Lower lobe of right lung (tissue), 2 donors: ENCODE measurements at regions not wholly inside any gene's neighbourhood (a gene's known extent, or its start where the extent isn't known, plus 50 kb on each side); places are given as distances from the start of the nearest gene placed in this dataset.

Source experiments
- ATAC-seq, 2 donors: fragments of 200-7000 bp; cut with Tn5 transposase; one replicate each; pipeline ENCODE4 v1.9.1; 2020 to 2022; ENCODE audit warnings: mild to moderate bottlenecking in 2 of 2, moderate library complexity in 2 of 2
- DNase-seq: peaks from one replicate; pipeline ENCODE4 v3.0.0-alpha.2; 2020
- H3K27ac ChIP-seq: fragments of 200-600 bp; one replicate; pipeline ENCODE4 v1.8.0; 2022
- H3K27me3 ChIP-seq: fragments of 200-600 bp; one replicate; pipeline ENCODE4 v1.8.0; 2022; ENCODE audit warnings: low read depth
- H3K36me3 ChIP-seq: fragments of 200-600 bp; one replicate; pipeline ENCODE4 v1.8.0; 2022; ENCODE audit warnings: mild to moderate bottlenecking
- H3K4me1 ChIP-seq: fragments of 200-600 bp; one replicate; pipeline ENCODE4 v1.8.0; 2022
- H3K4me3 ChIP-seq: fragments of 200-600 bp; one replicate; pipeline ENCODE4 v1.8.0; 2022; ENCODE audit warnings: mild to moderate bottlenecking
- H3K9me3 ChIP-seq: fragments of 200-600 bp; one replicate; pipeline ENCODE4 v1.8.0; 2022
- intact Hi-C: fragments of 100-400 bp; cut with DNase I; formaldehyde crosslinking; loops from one replicate; pipeline ENCODE4 v1.11.0; 2022
- TF ChIP-seq, protein P1 (sequence below): fragments of 200-600 bp; IDR thresholded peaks from one replicate; pipeline ENCODE4 v1.8.0; 2022; ENCODE audit warnings: antibody characterized with exemption, mild to moderate bottlenecking
- donor health status: DM: no; HTN: yes; CAD: no; lungs with severe emphysema.

DNA sequence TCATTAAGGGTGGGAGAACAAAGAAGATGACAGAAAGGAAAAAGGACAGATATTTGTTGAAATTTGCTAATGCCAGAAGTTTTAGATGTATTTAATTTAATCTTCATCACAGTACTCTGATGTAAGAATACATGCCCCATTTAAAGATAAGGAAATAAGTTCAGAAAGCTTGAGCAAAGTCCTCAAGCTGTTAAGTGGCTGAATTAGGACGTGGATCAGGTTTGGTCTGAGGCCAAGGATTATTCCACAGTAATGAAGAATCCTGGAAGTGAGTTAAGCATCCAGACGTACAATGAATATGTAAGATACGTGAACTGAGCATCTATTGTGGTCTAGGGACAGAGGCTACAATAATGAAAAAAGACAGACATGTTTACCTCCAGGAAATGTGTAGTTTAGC is 671.3 kb downstream of the PRELID2 start:
- DNase-seq (no peak), ATAC-seq (no peak)
- Histone ChIP-seq H3K4me1 (no peaks in the 10 kb centered on the region), H3K27me3 (no peaks in the 10 kb centered on the region), H3K36me3 (no peaks in the 10 kb centered on the region), H3K27ac (no peak overlapping the region), H3K9me3 (no peaks in the 10 kb centered on the region), H3K4me3 (no peak overlapping the region)
- TF ChIP-seq, protein P1, sequence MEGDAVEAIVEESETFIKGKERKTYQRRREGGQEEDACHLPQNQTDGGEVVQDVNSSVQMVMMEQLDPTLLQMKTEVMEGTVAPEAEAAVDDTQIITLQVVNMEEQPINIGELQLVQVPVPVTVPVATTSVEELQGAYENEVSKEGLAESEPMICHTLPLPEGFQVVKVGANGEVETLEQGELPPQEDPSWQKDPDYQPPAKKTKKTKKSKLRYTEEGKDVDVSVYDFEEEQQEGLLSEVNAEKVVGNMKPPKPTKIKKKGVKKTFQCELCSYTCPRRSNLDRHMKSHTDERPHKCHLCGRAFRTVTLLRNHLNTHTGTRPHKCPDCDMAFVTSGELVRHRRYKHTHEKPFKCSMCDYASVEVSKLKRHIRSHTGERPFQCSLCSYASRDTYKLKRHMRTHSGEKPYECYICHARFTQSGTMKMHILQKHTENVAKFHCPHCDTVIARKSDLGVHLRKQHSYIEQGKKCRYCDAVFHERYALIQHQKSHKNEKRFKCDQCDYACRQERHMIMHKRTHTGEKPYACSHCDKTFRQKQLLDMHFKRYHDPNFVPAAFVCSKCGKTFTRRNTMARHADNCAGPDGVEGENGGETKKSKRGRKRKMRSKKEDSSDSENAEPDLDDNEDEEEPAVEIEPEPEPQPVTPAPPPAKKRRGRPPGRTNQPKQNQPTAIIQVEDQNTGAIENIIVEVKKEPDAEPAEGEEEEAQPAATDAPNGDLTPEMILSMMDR = no peak
- intact Hi-C loops = no loop called here

DNA sequence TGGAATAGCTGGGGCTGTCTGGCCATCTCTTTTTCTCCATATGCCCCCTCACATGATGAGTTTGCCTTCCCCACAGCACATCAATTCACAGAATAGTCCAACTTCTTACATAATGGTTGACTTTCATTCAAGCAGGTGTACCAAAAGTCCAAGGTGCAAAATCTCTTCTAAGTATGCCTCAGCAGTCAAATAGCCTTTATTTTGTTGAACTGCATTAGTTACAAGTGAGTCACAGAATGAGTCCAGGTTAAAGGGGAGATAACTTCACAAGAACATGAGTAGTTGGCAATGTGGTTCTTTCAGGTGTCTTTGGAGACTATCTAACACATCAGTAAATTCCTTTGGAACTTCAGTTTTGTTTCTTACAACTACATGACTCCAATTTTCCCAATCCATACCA is 672.5 kb downstream of the PRELID2 start:
- DNase-seq = no peak

DNA sequence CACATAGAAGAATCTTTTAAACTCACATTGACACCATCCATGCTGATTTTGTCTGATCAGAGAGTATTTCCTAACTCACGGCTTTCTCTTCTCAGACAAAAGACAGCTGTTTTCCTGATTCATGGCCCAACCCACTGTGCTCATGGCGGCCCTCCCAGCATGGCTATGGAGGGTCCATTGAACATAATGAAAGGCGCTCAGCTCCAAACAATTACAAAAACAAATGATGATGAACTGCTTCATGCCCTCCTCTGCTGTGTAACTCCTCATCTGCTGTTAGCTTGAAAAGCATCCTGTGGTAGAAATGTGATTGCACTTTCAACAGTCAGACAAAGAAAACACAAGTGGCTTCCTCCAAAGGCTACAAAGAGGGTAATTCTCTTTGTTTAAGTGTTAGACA is 673.8 kb downstream of the PRELID2 start:
- TF ChIP-seq, protein P1 = no peak
- ATAC-seq = no peak
- Histone ChIP-seq H3K4me3 (no peak overlapping the region), H3K27ac (no peak overlapping the region), H3K27me3 (no peaks in the 10 kb centered on the region), H3K36me3 (no peaks in the 10 kb centered on the region), H3K4me1 (no peaks in the 10 kb centered on the region), H3K9me3 (no peaks in the 10 kb centered on the region)
- no peak for DNase-seq
- intact Hi-C loops = no loop called here

More for the DNA sequence above, 672.5 kb downstream of the PRELID2 start:
- no peak for ATAC-seq
- no peak overlapping the region for H3K4me3 ChIP-seq
- TF ChIP-seq, protein P1 = no peak
- H3K27me3 ChIP-seq = no peaks in the 10 kb centered on the region
- H3K4me1 ChIP-seq = no peaks in the 10 kb centered on the region
- H3K36me3 ChIP-seq = no peaks in the 10 kb centered on the region
- intact Hi-C loops = no loop called here
- no peaks in the 10 kb centered on the region for H3K9me3 ChIP-seq
- no peak overlapping the region for H3K27ac ChIP-seq

DNA sequence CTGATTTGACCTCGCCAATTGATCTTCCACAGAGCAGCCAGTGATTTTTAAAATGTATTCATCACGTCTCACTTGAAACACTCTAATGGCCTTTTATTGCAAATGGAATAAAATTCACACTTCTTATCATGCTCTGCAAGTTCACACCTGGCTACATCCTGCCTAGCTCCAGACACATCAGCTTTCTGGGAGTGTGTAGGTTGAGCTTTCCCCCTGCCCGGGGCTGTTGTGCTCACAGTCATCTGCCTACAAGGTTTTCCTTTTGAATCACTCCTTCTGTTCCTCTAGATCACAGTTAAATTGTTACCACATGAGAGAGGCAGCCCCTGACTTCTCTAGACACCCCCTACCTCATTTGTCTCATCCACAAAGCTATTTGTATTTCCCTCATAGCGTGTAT is 674.5 kb downstream of the PRELID2 start:
- no peak overlapping the region for H3K27ac ChIP-seq
- no peaks in the 10 kb centered on the region for H3K9me3 ChIP-seq
- DNase-seq = no peak
- H3K4me3 ChIP-seq = no peak overlapping the region
- ATAC-seq = no peak
- H3K27me3 ChIP-seq = no peaks in the 10 kb centered on the region
- intact Hi-C loops = no loop called here
- H3K36me3 ChIP-seq = no peaks in the 10 kb centered on the region
- no peaks in the 10 kb centered on the region for H3K4me1 ChIP-seq
- TF ChIP-seq, protein P1 = no peak

DNA sequence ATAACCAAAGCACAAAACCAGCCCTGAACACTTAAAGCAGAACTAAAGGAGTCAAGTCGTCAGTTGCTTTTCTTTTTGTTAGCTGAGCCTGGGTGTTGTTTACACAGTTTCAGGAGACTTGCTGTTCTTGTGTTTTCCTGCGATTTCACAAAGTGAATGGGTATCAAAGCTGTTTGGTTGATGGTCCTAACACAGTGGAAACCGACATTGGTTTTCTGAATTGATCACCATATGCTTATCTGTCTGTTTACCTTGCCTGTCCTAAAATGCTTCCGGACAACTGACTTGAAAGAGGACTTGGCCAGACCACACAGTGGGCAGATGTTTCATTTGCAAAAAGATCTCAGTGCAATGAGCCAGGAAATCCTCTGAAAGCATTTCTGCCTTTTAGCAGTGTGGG is 676.4 kb downstream of the PRELID2 start:
- Histone ChIP-seq H3K27me3 (no peaks in the 10 kb centered on the region), H3K4me1 (no peaks in the 10 kb centered on the region), H3K9me3 (no peaks in the 10 kb centered on the region), H3K27ac (no peak overlapping the region), H3K36me3 (no peaks in the 10 kb centered on the region), H3K4me3 (no peak overlapping the region)
- intact Hi-C loops = no loop called here
- TF ChIP-seq, protein P1 = no peak
- ATAC-seq = no peak
- no peak for DNase-seq

DNA sequence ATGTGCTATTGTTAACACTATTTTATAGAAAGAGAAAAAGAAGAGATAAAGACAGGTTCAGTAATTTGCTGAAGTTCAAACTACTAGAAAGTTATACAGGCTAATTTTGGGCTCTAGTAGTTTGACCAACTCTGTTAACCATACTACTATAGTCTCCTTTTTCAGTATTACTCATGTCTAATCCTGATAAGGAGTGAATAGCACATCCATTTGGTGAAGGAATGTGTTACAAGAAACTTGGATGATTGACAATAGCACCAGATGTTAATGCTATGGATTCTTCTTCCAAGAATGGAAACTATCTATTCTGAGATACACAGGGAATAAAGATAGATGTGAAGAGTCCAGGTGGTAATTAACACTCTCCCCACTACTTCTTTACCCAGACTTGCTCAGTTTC is 677.3 kb downstream of the PRELID2 start:
- TF ChIP-seq, protein P1 = no peak
- intact Hi-C loops = no loop called here
- ATAC-seq = no peak

More for the DNA sequence above, 677.3 kb downstream of the PRELID2 start:
- DNase-seq = no peak
- no peak overlapping the region for H3K27ac ChIP-seq
- no peaks in the 10 kb centered on the region for H3K9me3 ChIP-seq
- H3K4me1 ChIP-seq = no peaks in the 10 kb centered on the region
- no peaks in the 10 kb centered on the region for H3K36me3 ChIP-seq
- no peaks in the 10 kb centered on the region for H3K27me3 ChIP-seq
- no peak overlapping the region for H3K4me3 ChIP-seq
